ENCODE measurements at regions not wholly inside any gene's neighbourhood (a gene's known extent, or its start where the extent isn't known, plus 50 kb on each side); places are given as distances from the start of the nearest gene placed in this dataset.

- TF ChIP-seq EZH2 (IDR thresholded peaks at IDR 0.05; ENCODE audit: insufficient read depth, poor library complexity, severe bottlenecking): no peak
- no peak for TF ChIP-seq EZH2phosphoT487 (IDR thresholded peaks at IDR 0.05; ENCODE audit: insufficient read depth, low read depth)
These were observed 470.0 kb downstream of the FAT4 start for GRCh38 chr4:125784741-125785140.

Measured in GM23248 (cell line).